C4-2B (cell line): ENCODE measurements at regions not wholly inside any gene's neighbourhood (a gene's known extent, or its start where the extent isn't known, plus 50 kb on each side); places are given as distances from the start of the nearest gene placed in this dataset.

Experiments used
- H3K27ac ChIP-seq: fragments of 450-650 bp; 2 replicates; pipeline ENCODE4 v1.5.1; 2017
- CTCF ChIP-seq: fragments of 450-650 bp; conservative IDR thresholded peaks from 2 replicates; pipeline ENCODE4 v1.5.1; 2017; ENCODE audit warnings: mild to moderate bottlenecking
- ZFX ChIP-seq: fragments of 450-650 bp; IDR thresholded peaks from 2 replicates; pipeline ENCODE4 v1.6.1; 2017

- TF ChIP-seq CTCF = no peak
- no peak for TF ChIP-seq ZFX
- no peak overlapping the region for H3K27ac ChIP-seq
Measured at GRCh38 chr11:134923441-134923840, 511.4 kb upstream of the B3GAT1 start.

- no peak for TF ChIP-seq CTCF
- TF ChIP-seq ZFX = no peak
- H3K27ac ChIP-seq = no peak overlapping the region
Measured at GRCh38 chr11:134921938-134922337, 509.9 kb upstream of the B3GAT1 start.

- H3K27ac ChIP-seq = no peak overlapping the region
- no peak for TF ChIP-seq ZFX
- TF ChIP-seq CTCF = no peak
Measured at GRCh38 chr11:134920851-134921608, 509.0 kb upstream of the B3GAT1 start.

GRCh38 chr11:134916421-134917213, 504.6 kb upstream of the B3GAT1 start:
- TF ChIP-seq ZFX = no peak
- H3K27ac ChIP-seq = no peak overlapping the region

- TF ChIP-seq ZFX (no peak), CTCF (no peak)
- H3K27ac ChIP-seq = no peak overlapping the region
Measured at GRCh38 chr11:134915881-134916280, 503.8 kb upstream of the B3GAT1 start.

- no peak for TF ChIP-seq CTCF
- no peak overlapping the region for H3K27ac ChIP-seq
Measured at GRCh38 chr11:134915212-134915611, 503.2 kb upstream of the B3GAT1 start.

GRCh38 chr11:134913999-134914590, 502.1 kb upstream of the B3GAT1 start:
- TF ChIP-seq ZFX (no peak), CTCF (no peak)
- no peak overlapping the region for H3K27ac ChIP-seq
